ENCODE measurements at regions not wholly inside any gene's neighbourhood (a gene's known extent, or its start where the extent isn't known, plus 50 kb on each side); places are given as distances from the start of the nearest gene placed in this dataset.
"Not testable (repeated sequence)": the region's sequence is repeated elsewhere in the genome, so short reads cannot be mapped to it uniquely, and the experiment has no call there.

DNA sequence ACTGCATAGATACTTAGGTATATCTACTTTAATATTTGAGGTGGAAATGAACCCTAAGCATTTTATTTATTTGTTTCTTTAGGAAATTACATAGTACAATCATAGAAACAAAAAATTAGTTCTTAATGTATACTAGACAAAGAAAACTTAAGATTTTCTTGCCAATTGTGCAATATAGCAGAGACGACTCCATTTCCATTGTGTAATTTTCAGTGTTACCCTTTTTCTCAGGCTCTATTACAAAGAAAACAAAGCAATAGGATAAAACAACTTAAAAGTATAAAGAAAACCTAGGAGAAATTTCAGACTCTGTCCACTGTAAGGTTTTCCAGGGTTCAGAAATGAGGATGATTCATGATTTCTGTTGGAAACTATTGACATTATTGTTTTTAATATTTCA lies 89.0 kb upstream of the SERTAD2 start:
- DNase-seq (ENCODE audit: extremely low read depth, low read depth), result no peak
- TF ChIP-seq, protein P1, sequence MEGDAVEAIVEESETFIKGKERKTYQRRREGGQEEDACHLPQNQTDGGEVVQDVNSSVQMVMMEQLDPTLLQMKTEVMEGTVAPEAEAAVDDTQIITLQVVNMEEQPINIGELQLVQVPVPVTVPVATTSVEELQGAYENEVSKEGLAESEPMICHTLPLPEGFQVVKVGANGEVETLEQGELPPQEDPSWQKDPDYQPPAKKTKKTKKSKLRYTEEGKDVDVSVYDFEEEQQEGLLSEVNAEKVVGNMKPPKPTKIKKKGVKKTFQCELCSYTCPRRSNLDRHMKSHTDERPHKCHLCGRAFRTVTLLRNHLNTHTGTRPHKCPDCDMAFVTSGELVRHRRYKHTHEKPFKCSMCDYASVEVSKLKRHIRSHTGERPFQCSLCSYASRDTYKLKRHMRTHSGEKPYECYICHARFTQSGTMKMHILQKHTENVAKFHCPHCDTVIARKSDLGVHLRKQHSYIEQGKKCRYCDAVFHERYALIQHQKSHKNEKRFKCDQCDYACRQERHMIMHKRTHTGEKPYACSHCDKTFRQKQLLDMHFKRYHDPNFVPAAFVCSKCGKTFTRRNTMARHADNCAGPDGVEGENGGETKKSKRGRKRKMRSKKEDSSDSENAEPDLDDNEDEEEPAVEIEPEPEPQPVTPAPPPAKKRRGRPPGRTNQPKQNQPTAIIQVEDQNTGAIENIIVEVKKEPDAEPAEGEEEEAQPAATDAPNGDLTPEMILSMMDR (IDR thresholded peaks at IDR 0.05; ENCODE audit: low read depth, low read length), result no peak

DNA sequence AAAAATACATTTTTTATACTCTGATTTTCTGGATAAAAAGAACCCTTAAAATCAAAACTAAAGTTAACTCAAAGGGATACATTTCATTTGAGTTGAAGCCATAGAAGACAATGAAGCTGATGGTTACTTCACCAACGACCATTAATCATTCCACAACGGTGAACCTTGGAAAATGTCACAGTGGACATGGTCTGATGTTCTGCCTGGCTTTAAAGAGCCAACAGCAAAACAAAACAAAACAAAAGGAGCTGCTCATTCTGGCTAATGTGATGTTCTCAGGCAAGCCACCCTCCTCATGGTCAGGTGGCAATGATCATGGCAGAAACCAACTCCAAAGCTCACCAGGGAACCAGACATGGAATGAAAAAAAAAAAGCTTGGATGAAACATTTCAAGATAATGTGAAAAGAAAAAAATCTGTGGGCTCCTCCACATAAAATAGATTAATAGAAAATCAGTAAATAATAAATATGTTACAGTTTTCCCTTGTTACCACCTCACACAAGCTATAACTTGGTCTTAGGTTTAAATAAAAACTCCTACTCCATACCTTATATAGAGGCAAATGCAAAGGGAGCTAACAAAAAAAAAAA lies 90.1 kb upstream of the SERTAD2 start:
- TF ChIP-seq, protein P1 (IDR thresholded peaks at IDR 0.05; ENCODE audit: low read depth, low read length), result no peak
- DNase-seq (ENCODE audit: extremely low read depth, low read depth), result no peak

DNA sequence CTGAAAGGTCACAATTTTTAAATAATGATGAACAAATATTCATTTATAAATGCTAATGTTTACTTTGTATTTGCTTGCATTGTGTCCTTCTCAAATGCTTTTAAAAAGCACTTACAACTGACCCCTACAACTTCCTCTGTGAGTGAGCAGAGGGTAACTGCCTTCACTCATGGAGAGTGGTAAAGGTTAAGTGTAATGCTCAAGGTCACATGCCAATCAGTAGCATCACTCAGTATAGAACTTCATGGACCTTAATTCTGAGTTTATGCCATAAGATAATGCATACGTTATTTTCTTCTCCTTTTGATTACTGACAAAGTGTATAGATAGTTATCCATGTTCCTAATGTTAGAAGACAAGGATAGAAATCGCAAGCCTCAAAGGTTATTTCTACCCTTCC lies 91.8 kb upstream of the SERTAD2 start:
- TF ChIP-seq, protein P1 (IDR thresholded peaks at IDR 0.05; ENCODE audit: low read depth, low read length), result no peak
- DNase-seq (ENCODE audit: extremely low read depth, low read depth), result no peak

DNA sequence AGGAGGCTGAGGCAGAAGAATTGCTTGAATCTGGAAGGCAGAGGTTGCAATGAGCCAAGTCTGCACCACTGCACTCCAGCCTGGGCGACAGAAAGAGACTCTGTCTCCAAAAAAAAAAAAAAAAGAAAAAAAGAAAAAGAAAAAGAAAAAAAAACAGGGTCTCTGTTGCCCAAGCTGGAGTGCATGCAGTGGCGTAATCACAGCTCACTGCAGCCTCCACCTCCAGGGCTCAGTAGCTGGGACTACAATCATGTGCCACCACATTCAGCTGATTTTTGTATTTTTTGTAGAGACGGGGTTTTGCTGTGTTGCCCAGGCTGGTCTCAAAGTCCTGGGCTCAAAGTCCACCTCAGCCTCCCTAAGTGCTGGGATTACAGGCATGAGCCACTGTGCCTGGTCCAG lies 94.0 kb upstream of the SERTAD2 start:
- DNase-seq (ENCODE audit: extremely low read depth, low read depth), result not testable (repeated sequence)

DNA sequence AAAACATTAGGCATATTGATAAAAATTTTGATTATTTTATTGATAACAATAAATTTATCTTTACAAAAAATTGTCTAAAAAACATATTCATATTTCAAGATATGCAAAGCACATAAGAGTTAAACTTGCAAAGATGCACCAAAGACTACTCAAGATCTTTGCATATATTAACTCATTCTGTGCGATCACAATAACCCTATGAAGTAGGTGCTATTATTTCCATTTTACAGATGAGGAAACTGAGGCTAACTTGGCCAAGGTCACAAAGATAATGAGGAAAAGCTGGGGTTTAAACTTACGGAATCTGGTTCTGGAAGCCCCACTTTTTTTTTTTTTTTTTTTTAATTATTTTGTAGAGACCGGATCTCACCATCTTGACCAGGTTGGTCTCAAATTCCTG lies 94.4 kb upstream of the SERTAD2 start:
- TF ChIP-seq, protein P1 (IDR thresholded peaks at IDR 0.05; ENCODE audit: low read depth, low read length), result no peak
- no peak for DNase-seq (ENCODE audit: extremely low read depth, low read depth)

DNA sequence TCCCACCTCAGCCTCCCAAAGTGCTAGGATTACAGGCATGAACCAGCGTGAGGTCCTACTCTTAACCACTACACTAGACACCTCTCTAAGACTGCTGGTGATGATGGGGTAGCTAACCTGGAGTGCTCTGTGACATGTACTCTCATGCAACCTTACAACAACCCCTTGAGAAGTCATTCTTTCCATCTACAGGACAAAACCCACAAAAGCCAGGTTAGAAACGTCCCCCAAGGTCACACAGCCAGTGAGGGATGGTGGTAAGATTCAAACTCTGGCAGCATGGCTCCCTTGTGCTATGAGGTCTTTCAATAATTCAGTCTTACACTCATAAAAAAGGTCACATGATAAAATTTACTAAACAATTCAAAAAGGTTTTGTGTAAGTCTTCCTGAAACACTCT lies 94.8 kb upstream of the SERTAD2 start:
- DNase-seq (ENCODE audit: extremely low read depth, low read depth), result no peak
- TF ChIP-seq, protein P1 (IDR thresholded peaks at IDR 0.05; ENCODE audit: low read depth, low read length), result no peak

DNA sequence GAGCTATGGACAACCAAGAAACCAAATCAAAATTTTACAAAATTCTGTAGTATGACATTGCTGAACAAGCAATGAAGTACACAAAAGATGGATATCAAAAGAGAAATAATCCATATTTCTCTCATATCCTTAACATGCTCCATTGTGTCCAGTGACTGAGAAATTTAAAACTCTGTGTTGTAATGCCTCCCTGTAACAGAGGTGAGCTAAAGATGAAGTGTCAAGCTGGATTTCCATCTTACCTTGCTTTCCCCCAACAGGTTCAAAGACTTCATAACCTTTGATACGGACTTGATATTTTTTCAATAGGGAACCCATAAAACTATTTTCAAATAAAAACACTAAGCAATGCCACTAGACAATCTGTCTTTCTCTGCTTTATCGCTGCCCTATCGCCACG lies 95.7 kb upstream of the SERTAD2 start:
- DNase-seq (ENCODE audit: extremely low read depth, low read depth), result no peak
- TF ChIP-seq, protein P1 (IDR thresholded peaks at IDR 0.05; ENCODE audit: low read depth, low read length), result no peak

Measured in AG09319 (cell line).